Hematopoietic multipotent progenitor cell treated with erythropoietin and hydrocortisone succinate and interleukin-3 and kit ligand, for 8 days (in vitro differentiated cells): ENCODE measurements at regions not wholly inside any gene's neighbourhood (a gene's known extent, or its start where the extent isn't known, plus 50 kb on each side); places are given as distances from the start of the nearest gene placed in this dataset.
A peak's percentile ranks its signal among the peaks of the same experiment; 100 is the strongest.

Source experiments
- DNase-seq: peaks from one replicate; pipeline ENCODE4 v3.0.0-alpha.2; 2015

DNA sequence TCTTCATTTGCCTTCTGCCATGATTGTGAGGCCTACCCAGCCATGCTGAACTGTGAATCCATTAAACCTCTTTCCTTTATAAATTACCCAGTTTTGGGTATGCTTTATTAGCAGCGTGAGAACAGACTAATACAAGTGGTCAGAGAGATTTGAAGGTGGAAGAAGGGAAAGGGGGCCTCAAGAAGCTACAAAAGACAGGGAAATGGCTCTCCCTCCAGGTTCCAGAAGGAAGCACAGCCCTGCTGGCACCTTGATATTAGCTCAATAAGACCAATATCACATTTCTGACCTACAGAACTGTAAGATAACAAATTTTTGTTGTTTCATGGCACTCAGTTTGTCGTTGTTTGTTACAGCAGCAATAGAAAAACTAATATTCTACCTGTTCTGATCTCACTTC is 536.5 kb upstream of the MARCKS start:
- no peak for DNase-seq

DNA sequence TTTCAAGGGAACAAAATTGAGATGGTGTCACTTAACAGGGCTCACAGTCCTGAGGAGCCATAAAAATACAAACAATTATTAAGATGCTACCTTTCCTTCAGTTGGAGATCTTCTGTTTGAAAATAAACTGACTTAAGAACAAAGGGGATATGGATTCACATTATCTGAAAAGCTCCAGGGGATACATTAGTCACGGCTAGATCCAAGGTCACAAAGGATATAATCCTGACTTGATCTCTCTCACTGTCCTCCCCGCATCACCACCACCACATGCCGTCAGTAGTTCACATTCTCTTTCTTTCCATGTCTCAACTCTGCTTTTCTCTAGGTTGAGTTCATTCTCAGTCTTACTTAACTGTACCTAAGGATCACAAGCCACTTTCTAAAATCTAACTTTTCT is 530.4 kb upstream of the MARCKS start:
- no peak for DNase-seq

DNA sequence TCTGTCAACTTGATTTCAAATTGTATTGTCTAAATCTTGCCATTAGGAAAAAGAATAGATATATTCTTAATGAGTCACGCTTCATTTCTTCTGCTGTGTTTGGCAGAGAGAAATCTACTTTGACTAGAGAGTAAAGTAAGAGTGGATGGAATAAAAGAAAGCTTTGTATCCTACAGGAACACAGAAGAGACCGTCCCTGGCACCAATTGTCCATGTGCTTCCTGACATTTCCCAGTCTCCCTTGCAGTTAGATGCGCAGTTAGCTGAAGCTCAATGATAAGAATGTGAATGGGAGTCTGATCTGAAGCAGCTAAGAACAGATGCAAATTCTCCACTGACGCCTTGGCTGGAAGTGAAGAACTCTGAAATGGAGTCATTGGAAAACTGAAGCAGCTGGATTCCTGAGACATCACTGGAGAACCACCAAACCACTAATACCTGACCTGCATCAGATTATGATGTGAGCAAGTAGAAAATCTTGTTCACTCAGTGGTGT is 528.2 kb upstream of the MARCKS start:
- DNase-seq = no peak

DNA sequence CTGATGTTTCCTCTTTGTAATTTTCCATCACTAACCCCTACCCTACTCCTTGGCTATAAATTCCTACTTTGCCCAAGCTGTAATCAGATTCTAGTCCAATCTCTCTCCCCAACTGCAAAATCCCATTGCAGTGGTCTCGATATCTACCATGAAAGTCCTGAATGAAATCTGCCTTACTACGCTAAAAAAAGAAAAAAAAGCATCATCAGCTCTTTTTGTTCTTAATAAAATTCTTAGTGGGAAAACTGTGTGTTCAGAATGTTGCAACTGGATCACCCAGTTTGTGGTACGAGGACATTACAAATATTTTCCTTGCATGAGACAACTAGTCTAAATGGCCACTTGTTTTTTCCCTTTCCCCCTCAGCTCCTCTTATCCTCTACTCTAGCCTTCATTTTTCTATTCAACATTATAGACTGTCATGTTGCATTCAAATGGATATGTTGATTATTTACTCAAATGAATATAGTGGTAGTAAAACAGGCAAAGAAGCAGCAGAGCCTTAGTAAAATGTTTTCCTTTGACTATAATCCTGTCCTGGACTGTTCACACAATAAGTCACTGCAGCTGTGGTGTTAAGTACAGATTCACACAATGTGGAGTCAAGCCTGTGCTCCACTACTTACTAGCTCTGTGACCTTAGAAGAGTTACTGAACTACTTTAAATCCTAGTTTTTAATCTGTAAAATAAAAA is 527.1 kb upstream of the MARCKS start:
- DNase-seq = no peak

DNA sequence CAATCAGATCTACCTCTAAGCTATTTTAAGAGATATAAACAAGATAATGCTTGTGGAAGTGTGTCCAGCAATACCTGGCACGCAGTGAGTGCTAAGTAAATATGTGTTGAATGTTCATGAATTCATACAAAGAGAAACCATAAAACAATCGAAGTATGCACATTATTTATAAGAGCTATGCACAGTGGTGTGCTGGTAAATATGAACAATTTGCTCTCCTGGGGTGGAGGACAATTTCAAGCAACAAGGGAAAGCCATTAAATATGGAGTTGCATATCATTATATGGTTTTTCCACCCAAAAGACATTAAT is 526.6 kb upstream of the MARCKS start:
- no peak for DNase-seq

DNA sequence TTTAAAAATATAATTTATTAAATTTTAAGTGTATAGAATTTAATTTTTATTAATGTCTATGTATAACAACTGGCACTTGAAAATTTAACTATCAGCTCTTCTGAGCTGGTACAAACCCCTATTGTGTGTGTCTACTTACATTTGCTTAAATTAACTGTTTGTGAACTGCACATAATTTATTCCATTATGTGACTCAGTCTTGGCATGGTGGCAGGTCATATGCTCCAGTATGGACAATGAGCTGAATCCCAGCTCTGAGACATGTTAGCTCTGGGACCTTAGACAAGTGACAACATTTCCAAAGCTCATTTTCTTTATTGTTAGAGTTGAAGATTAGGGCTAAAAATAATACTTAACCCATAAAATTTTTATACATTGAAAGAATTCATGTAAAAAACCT is 526.1 kb upstream of the MARCKS start:
- DNase-seq = no peak

DNA sequence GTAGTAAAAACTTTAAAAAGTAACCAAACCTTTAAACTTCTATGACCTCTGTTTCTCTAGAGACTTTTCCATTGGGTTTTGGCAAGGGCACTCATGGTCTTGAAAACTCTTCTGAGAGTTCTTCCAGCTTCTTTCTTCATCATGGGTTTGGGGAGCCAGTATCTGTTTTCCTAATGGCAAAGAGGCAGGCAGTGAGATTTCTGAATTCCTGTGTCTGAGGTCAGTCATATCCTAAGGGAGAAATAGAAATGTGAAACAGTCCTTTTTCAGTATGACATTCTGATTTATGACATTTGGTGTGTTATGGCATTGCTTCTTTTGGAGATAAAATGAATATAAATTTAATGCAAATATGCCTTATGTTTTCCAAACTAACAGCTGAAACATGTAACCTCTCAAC is 518.5 kb upstream of the MARCKS start:
- DNase-seq = no peak

DNA sequence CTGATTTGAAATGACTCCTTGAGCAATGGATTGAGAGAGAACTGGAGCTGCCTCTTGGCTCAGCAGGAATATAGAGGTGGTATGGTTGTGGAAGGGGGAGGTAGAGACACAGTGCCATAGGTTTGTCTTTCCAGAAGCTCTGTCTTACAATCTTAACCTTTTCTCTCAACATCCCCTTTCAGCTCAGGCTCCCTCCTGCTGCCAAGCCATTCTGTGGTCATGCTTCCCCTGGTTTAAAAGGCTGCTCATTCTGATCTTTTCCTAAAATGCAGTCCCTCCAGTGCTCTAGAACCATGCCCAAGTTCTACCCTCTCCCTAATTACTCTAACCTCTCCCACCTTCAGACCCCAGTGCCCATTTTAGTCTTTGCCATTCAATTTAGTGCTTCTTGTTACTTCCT is 517.9 kb upstream of the MARCKS start:
- no peak for DNase-seq

DNA sequence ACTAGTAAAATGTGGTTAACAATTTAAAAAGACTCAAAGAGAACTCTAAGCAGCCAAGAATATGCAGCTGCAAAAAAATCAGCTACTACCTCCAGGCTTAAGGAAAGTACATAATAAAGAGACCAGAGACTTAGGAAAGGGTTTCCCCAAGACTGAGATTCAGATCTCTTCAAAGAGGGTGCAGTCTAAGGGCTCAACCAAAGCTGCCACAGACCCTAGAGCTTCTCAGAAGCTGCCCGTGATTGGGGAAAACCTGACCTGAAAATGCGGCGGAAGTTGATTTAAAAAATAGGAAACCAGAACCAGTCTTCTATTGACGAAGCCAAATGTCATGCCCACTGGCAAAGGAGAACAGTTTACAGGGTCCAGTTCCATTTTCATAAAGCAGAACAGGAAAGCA is 516.8 kb upstream of the MARCKS start:
- no peak for DNase-seq

DNA sequence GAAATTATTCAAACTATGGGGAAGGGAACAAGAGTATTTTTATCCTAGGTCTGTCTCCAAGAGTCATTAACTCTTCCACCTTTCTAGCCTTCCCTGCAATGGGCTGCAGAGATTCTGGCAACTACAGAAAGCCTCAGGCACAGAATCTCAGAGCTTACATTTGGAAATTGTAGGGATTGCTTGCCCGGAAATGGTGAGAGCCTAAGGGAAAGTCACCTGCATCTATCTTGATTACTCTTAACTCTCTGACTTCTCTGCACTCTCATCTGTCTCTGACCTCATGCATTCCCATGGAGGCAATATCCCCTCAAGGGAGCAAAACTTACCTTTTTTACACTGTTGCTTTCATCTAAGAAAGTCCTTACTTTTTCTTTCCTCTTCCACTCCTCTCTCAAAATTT is 513.2 kb upstream of the MARCKS start:
- DNase-seq = no peak

DNA sequence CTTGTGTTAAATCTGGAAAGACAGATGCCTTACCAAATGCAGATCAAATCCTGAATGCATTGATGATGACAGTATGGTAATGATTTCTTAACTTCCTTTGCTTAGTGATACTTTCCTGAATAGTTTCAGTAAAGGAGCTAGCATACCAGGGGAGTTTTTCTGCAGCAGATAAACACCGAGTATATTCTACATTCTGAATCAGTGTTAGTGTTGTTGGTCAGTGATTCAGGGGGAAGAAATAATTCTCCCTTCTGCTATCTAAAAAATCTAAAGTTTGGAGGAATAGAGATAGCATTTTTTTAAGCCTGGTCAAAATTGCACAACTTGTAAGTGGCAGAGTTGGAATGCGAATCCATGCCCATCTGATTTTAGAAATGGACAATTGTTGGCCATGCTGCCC is 512.2 kb upstream of the MARCKS start:
- no peak for DNase-seq

DNA sequence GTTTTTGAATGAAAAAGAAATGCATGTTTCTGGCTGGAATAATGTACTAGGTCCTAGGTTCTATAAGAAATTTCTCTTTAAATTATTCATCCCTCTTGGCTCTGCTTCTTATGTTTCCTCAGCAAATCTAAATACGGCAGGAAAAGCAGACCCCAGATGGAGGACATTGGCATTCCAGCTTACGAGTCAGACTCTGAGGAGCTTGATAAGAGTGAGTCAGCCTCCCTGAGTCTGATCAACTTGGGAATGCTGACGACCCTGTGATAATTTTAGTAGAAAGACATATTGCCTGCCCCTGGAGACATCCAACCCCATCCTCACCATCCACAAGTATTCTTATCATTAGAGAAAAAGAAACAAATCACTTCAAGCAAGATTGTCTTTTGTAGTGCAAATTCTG is 509.7 kb upstream of the MARCKS start:
- no peak for DNase-seq

DNA sequence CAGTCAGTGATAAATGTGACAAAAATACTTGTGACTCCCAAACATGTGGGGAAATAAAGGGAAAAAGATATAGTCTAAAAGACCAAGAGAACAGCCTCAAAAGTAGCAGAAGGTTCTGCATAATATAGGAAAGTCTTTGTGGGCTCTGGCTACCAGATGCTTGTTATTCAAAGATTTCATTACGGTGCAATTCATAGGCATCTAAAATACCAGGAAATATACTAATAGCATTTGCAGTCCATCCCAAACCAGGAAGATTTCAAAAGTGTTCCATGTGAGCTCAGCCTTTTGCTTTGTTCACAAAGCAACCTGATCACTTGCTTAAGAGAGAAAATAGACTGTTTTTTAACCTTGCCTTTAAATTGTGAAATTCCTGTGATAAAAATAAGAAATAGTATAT is 506.7 kb upstream of the MARCKS start:
- DNase-seq = no peak

DNA sequence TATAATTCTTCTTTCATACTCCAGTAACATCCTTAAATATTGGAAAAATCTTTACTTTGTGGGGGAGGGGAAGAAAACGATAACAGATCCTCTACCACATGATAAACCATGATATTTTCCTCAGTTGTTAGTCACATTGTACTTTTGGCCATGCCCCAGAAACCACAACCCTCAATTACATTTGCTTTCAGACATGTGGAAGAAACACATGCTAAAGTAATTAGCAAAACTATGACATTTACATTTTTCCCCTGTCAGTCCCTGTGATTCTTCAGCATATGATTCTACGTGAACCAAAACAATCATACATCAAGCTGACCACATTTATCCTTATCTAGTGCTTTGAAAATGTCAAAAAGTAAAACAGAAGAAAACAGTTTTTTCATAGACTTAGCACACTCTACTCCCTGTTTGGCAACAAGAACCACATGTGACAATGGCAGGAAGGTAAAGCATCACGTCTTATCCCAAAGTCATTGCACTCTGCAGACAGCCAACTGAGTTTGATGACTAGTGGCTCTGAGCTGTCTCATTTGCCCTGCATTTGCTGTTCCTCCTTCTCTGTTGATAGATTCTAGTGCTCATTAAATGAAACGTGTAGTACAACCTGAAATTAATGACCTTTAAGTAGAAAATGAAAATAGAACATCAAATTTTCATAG is 505.8 kb upstream of the MARCKS start:
- DNase-seq = peak; percentile 28

DNA sequence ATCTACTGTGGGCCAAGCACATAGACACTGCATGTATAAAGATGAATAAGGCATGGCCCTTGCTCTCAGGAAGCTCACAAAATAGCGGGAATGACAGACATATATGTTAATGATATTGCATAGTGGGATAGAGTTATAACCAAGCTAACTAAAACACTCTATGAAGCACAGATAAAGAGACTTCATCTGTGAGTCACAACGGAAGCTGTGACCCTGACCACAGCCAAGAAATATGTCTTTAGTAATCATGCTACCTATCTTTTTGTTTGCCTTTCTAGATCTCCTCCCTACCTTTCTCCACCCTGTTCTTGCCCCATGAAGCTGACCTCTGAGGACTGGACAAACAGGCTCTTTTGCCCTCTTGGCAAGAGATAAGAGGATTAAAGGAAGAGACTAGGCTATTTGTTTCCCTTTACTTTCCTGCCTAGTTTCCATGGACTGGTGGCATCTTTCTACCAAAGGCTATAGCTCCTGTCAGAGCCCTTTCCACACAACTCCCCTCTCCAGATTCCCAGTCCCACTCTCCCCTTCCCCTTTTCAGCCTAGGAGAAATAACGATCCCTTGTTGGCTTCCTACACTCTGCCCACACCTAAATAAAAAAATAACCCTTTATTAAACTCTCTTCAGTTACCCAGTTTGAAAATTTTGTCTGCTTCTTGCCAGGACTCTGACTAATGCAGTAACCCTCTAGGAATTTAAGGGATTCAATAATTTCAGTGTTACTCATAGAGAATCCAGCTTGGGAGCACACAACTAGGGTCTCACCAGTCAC is 504.9 kb upstream of the MARCKS start:
- DNase-seq = peak; percentile 7

DNA sequence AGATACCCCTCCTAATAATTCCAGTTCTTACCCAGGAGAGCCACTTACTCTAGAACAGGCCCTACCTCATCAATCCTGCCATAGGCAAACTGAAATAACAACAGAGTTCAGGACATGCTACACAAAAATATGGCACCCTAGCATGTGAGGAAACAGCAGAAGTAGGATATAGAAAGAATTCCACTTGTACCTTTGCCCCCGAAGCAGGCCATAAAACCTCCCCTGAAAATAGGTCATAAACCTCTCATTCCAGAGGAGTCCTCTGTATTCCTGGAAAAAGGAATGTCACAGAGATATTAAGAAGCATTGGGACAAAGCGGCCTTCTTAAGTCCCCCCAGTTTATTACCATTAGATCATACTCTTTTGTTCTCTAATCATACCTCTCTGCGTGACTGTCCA is 504.3 kb upstream of the MARCKS start:
- DNase-seq = no peak

DNA sequence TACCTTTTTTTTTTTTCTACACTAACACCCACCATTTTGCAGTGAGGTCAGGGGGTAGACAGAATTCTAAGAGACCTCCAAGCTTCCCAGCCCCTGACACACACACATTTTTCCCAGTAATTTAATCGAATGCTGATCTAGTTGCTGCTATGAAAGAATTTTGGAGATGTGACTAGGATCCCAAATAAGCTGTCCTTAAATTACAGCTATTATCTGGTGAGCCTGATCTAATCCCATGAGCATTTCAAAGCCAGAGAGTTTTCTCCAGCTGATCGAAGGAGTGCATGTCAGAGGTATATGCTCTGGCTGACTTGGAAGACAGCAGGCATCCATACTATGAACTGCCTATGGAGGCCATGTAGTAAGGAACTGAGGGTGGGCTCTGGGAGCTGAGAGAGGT is 503.8 kb upstream of the MARCKS start:
- DNase-seq = no peak

DNA sequence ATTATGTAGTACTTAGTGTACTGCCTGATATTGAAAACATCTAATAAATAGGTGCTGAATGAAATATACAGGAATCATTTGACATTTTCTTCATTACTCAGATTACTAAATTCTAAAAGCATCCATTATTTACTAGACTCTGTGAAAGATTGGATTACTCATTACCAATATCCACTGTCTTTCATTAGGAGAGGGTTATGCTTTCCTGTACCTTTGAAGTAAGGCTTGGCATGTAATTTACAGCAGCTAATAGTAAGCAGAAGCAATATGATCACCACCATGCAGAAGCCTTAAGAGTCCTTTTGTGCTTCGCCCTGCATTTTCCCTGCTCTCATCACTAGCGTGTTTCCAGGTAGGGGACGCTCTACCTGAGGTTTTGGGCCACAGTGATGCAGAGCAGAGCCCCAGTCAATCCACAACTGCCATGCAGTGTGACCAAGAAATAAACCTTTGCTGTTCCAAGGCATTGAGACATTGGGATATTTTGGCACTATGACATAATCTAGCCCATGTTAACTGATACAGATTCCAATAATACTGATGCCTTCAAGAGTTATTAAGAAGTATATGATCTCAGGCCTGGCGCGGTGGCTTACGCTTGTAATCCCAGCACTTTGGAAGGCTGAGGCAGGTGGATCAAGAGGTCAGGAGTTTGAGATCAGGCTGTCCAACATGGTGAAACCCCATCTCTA is 502.8 kb upstream of the MARCKS start:
- no peak for DNase-seq

DNA sequence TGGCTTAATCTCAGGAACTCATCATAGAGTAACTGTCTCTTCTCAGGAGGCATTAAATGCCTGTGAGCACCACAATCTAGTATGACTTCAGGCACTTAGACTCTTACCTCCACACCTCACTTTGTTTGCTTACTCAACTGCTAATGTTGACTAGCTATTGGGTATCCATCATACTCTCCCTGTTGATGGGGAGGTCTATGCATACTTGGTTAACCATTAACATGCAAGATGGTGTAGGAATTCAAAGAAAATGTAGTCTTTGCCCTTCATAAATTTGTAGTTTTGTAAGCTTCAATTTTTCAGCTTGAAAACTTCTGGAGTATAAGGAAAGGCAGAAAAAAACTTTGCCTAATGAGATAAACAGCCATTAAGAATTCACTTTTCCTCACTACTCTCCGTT is 501.0 kb upstream of the MARCKS start:
- DNase-seq = no peak

DNA sequence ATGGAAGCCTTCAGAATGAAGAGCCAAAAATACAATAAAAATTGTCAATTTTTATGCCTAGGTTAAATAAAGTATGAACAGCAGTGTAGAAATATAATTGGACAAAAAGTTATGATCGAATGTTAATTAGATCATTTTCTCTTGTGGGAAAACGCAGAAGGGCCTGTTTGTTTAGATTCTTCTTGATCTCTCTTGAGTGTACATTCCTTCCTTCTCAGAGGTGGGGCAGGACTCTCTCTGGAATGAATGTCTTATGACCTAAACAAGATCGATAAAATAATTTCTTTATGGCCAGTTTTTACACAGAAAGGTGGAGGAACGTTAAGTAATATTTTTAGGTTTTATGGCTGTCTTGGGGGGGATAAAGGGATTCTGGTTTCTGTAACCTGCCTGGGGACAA is 500.1 kb upstream of the MARCKS start:
- DNase-seq = no peak

DNA sequence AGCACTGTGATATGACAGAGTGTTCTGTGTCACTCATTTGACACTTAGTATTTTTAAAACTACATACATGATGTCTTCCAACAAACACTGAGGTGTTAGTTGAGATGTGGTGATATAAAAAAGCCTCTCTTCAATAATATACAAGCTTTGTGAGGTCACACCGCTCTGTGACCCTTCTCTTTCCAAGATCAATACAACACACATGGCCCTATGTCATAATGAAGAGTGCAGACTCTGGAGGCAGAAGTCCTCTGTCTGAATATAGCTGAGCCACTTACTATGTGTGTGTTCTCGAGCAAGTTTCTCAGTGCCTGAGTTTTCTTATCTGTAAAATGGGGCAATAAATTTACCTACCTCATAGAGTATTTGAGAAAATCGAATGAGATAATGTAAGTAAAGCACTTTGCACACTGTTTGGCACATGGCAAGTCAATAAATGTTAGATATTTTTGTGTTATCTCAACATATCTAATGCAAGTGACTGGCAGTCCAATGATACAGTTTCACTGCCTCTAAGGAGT is 499.0 kb upstream of the MARCKS start:
- DNase-seq = no peak

DNA sequence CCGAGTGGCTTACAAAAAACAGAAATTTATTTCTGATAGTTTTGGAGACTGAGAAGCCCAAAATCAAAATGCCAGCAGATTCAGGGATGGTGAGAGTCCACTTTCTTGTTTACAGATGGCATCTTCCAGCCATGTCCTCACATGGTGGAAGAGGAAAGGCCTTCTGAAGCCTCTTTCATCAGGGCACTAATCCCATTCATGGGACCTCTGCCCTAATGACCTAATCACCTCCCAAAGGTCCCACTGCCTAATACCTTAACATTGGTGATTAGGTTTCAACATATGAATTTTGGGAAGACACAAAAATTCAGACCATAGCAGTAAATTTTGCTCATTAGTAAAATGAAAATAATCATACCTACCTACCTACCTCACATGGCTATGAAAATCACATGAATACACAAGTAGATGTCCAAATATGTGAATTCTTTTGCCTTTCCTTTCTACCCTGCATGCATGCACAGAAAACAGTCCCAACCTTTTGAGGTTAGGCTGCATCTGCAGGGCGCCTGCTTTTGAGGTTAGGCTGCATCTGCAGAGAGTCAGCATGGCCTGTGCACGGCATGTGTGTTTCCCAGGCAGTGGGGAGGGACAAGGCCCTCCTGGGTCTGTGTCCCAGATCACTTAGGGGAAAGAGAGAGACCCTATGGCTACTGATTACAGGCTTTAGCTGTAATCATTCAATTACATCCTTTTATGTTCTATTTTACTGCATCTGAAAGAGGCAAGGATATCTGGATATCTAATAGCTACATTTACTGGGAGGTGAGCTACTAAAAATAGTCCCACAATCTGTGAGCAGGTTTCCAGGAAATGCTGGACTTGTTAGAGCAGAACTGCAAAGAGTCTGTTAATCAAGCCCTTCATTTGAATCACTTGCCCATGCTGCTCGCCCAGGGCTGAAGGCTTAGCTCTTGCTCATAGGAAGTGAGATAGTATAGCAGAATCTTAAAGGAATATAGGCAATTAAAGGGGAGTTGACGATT is 497.7 kb upstream of the MARCKS start:
- no peak for DNase-seq
